ENCODE measurements at regions not wholly inside any gene's neighbourhood (a gene's known extent, or its start where the extent isn't known, plus 50 kb on each side); places are given as distances from the start of the nearest gene placed in this dataset.

GRCh38 chr3:24646790-24647189 is 152.1 kb upstream of the THRB start:
- no peak for DNase-seq
- H3K9ac ChIP-seq, result no peak overlapping the region

GRCh38 chr3:24648063-24648462 is 153.4 kb upstream of the THRB start:
- Histone ChIP-seq H3K27me3 (replicated peaks; ENCODE audit: insufficient read depth) (no peaks in the 10 kb centered on the region), H3K9ac (no peak overlapping the region), H3K4me1 (ENCODE audit: insufficient read depth) (no peaks in the 10 kb centered on the region), H3K79me2 (ENCODE audit: insufficient read depth) (no peaks in the 10 kb centered on the region), H3K36me3 (ENCODE audit: low read depth) (no peaks in the 10 kb centered on the region), H4K20me1 (ENCODE audit: insufficient read depth) (no peaks in the 10 kb centered on the region), H2AFZ (no peak overlapping the region), H3K4me2 (ENCODE audit: unreplicated experiment) (no peak overlapping the region), H3K4me3 (no peak overlapping the region), H3F3A (ENCODE audit: insufficient read depth) (no peaks in the 10 kb centered on the region), H3K9me3 (ENCODE audit: low read depth) (no peaks in the 10 kb centered on the region), H3K27ac (no peak overlapping the region), H3K9me2 (ENCODE audit: insufficient read depth) (no peaks in the 10 kb centered on the region)
- WGBS, 2 experiments (ENCODE audit: low coverage in 1 of 2, low lambda C conversion rate in 2 of 2, missing lambda C conversion rate in 2 of 2), result 88% methylated on average over 2 of the region's 2 CpGs
- no peak for DNase-seq
- TF ChIP-seq EZH2 (IDR thresholded peaks at IDR 0.05; ENCODE audit: insufficient read depth, poor library complexity, severe bottlenecking) (no peak), EZH2phosphoT487 (IDR thresholded peaks at IDR 0.05; ENCODE audit: insufficient read depth, low read depth) (no peak)
- in situ Hi-C loops (cut with MboI), result no loop called here

More at GRCh38 chr3:24646790-24647189, 152.1 kb upstream of the THRB start:
- Histone ChIP-seq H3K27me3 (replicated peaks; ENCODE audit: insufficient read depth) (no peaks in the 10 kb centered on the region), H3K79me2 (ENCODE audit: insufficient read depth) (no peaks in the 10 kb centered on the region), H3K9me3 (ENCODE audit: low read depth) (no peaks in the 10 kb centered on the region), H3F3A (ENCODE audit: insufficient read depth) (no peaks in the 10 kb centered on the region), H3K4me2 (ENCODE audit: unreplicated experiment) (no peak overlapping the region), H3K36me3 (ENCODE audit: low read depth) (no peaks in the 10 kb centered on the region), H4K20me1 (ENCODE audit: insufficient read depth) (no peaks in the 10 kb centered on the region), H3K4me3 (no peak overlapping the region), H3K4me1 (ENCODE audit: insufficient read depth) (no peaks in the 10 kb centered on the region), H3K9me2 (ENCODE audit: insufficient read depth) (no peaks in the 10 kb centered on the region), H2AFZ (no peak overlapping the region), H3K27ac (no peak overlapping the region)
- TF ChIP-seq EZH2 (IDR thresholded peaks at IDR 0.05; ENCODE audit: insufficient read depth, poor library complexity, severe bottlenecking), result no peak
- TF ChIP-seq EZH2phosphoT487 (IDR thresholded peaks at IDR 0.05; ENCODE audit: insufficient read depth, low read depth), result no peak
- in situ Hi-C loops (cut with MboI), result no loop called here
- WGBS, 2 experiments (ENCODE audit: low coverage in 1 of 2, low lambda C conversion rate in 2 of 2, missing lambda C conversion rate in 2 of 2), result 90 to 96% methylated on average over 2 of the region's 2 CpGs

GRCh38 chr3:24650839-24651238 is 156.2 kb upstream of the THRB start:
- H4K20me1 ChIP-seq (ENCODE audit: insufficient read depth), result no peaks in the 10 kb centered on the region
- no peaks in the 10 kb centered on the region for H3K27me3 ChIP-seq (replicated peaks; ENCODE audit: insufficient read depth)
- H3K9ac ChIP-seq, result no peak overlapping the region
- H3K27ac ChIP-seq, result no peak overlapping the region
- H3K79me2 ChIP-seq (ENCODE audit: insufficient read depth), result no peaks in the 10 kb centered on the region
- no peak for TF ChIP-seq EZH2phosphoT487 (IDR thresholded peaks at IDR 0.05; ENCODE audit: insufficient read depth, low read depth)
- no peak for TF ChIP-seq EZH2 (IDR thresholded peaks at IDR 0.05; ENCODE audit: insufficient read depth, poor library complexity, severe bottlenecking)
- H2AFZ ChIP-seq, result no peak overlapping the region
- 78 to 88% methylated on average over 1 of the region's 1 CpG for WGBS, 2 experiments (ENCODE audit: low coverage in 1 of 2, low lambda C conversion rate in 2 of 2, missing lambda C conversion rate in 2 of 2)
- no peak overlapping the region for H3K4me3 ChIP-seq
- H3F3A ChIP-seq (ENCODE audit: insufficient read depth), result no peaks in the 10 kb centered on the region
- no peak for DNase-seq
- no peaks in the 10 kb centered on the region for H3K9me3 ChIP-seq (ENCODE audit: low read depth)
- in situ Hi-C loops (cut with MboI), result no loop called here
- no peaks in the 10 kb centered on the region for H3K36me3 ChIP-seq (ENCODE audit: low read depth)
- H3K4me1 ChIP-seq (ENCODE audit: insufficient read depth), result no peaks in the 10 kb centered on the region
- no peak overlapping the region for H3K4me2 ChIP-seq (ENCODE audit: unreplicated experiment)
- no peaks in the 10 kb centered on the region for H3K9me2 ChIP-seq (ENCODE audit: insufficient read depth)

- TF ChIP-seq EZH2 (IDR thresholded peaks at IDR 0.05; ENCODE audit: insufficient read depth, poor library complexity, severe bottlenecking) (no peak), EZH2phosphoT487 (IDR thresholded peaks at IDR 0.05; ENCODE audit: insufficient read depth, low read depth) (no peak)
- H3F3A ChIP-seq (ENCODE audit: insufficient read depth), result no peaks in the 10 kb centered on the region
- no peaks in the 10 kb centered on the region for H3K4me1 ChIP-seq (ENCODE audit: insufficient read depth)
- no peak overlapping the region for H2AFZ ChIP-seq
- H4K20me1 ChIP-seq (ENCODE audit: insufficient read depth), result no peaks in the 10 kb centered on the region
- H3K9me3 ChIP-seq (ENCODE audit: low read depth), result no peaks in the 10 kb centered on the region
- no peak for DNase-seq
- no peaks in the 10 kb centered on the region for H3K9me2 ChIP-seq (ENCODE audit: insufficient read depth)
- no peak overlapping the region for H3K9ac ChIP-seq
- H3K27ac ChIP-seq, result no peak overlapping the region
- in situ Hi-C loops (cut with MboI), result no loop called here
- H3K4me3 ChIP-seq, result no peak overlapping the region
- H3K36me3 ChIP-seq (ENCODE audit: low read depth), result no peaks in the 10 kb centered on the region
- WGBS, 2 experiments (ENCODE audit: low coverage in 1 of 2, low lambda C conversion rate in 2 of 2, missing lambda C conversion rate in 2 of 2), result 71 to 79% methylated on average over 1 of the region's 1 CpG
- H3K79me2 ChIP-seq (ENCODE audit: insufficient read depth), result no peaks in the 10 kb centered on the region
- H3K4me2 ChIP-seq (ENCODE audit: unreplicated experiment), result no peak overlapping the region
- no peaks in the 10 kb centered on the region for H3K27me3 ChIP-seq (replicated peaks; ENCODE audit: insufficient read depth)
Observed at GRCh38 chr3:24657870-24658510, 163.3 kb upstream of the THRB start.

Data from GM23248 (cell line).